K562 (cell line): ENCODE measurements at regions not wholly inside any gene's neighbourhood (a gene's known extent, or its start where the extent isn't known, plus 50 kb on each side); places are given as distances from the start of the nearest gene placed in this dataset.

ENCODE experiments used
- ATAC-seq: fragments of 200-7000 bp; cut with Tn5 transposase; 3 replicates; pipeline ENCODE4 v1.9.1; 2020; ENCODE audit warnings: moderate library complexity
- BruUV-seq: library from RNA; stranded (reverse); fragments of 400-500 nt; replicated peaks from 2 replicates; lab custom pipeline; 2021; lab: Mats Ljungman, UMichigan
- CTCF ChIA-PET: fragments of 300-600 bp; formaldehyde crosslinking; extraction: SDS; loops from one replicate; lab custom pipeline; 2021; ENCODE audit warnings: low intra/inter-chr PET ratio; lab: Yijun Ruan, JAX
- POLR2A ChIA-PET: fragments of 300-600, 350-650 bp; sonication (Branson Sonifier 250); formaldehyde crosslinking; extraction: SDS; loops from one replicate; lab custom pipeline; 2021; ENCODE audit warnings: antibody characterized with exemption, inconsistent platforms; lab: Yijun Ruan, JAX
- DNase-seq, 4 experiments: peaks; one replicate each; pipeline versions ENCODE4 v3.0.0 to v3.0.0-alpha.2; 2011 to 2018; ENCODE audit warnings: low spot score in 3 of 4, mixed read lengths in 3 of 4; ENCODE audit errors: extremely low read depth in 1 of 4
- FAIRE-seq: peaks from 2 replicates; lab custom pipeline; 2011; peaks lifted over from hg19 to GRCh38; lab: Jason Lieb, UNC
- H2AFZ ChIP-seq: 2 replicates; pipeline ENCODE4 v1.6.0; 2011; ENCODE audit warnings: low read depth, low read length, control low read depth, inconsistent platforms
- H3K27ac ChIP-seq: fragments of 200-600 bp; 3 replicates; pipeline ENCODE4 v1.8.0; 2011; ENCODE audit warnings: low read depth, mild to moderate bottlenecking, control low read depth, inconsistent platforms, low read length, moderate library complexity, mixed read lengths; ENCODE audit errors: extremely low read depth
- H3K27me3 ChIP-seq, 2 experiments: fragments of 300-600 bp in 1 of 2; 2 replicates in 1 of 2; 3 replicates in 1 of 2; pipeline versions ENCODE4 v1.6.0 to v1.8.0; 2011; ENCODE audit warnings: inconsistent platforms in 2 of 2, low read length in 2 of 2, mild to moderate bottlenecking in 1 of 2, mixed read lengths in 1 of 2, moderate library complexity in 1 of 2; ENCODE audit not compliant: control insufficient read depth in 2 of 2, insufficient read depth in 2 of 2
- H3K36me3 ChIP-seq: fragments of 300-600 bp; 3 replicates; pipeline ENCODE4 v1.8.0; 2011; ENCODE audit warnings: mild to moderate bottlenecking, low read length, inconsistent platforms; ENCODE audit not compliant: control insufficient read depth, insufficient read depth
- H3K4me1 ChIP-seq, 2 experiments: fragments of 200-600 bp in 1 of 2; replicated peaks in 1 of 2; 2 replicates in 1 of 2; 3 replicates in 1 of 2; pipeline versions ENCODE4 v1.5.1 to v1.8.0; 2011; ENCODE audit warnings: inconsistent platforms in 2 of 2, low read length in 2 of 2, mild to moderate bottlenecking in 1 of 2, mixed read lengths in 1 of 2, moderate library complexity in 1 of 2; ENCODE audit not compliant: control insufficient read depth in 2 of 2, insufficient read depth in 2 of 2
- H3K4me2 ChIP-seq: 2 replicates; pipeline ENCODE4 v1.6.1; 2011; ENCODE audit warnings: low read length, control low read depth, inconsistent platforms, mixed read lengths; ENCODE audit not compliant: insufficient read depth
- H3K4me3 ChIP-seq: fragments of 200-600 bp; sonication (generic), shearing (Covaris generic); 2 replicates; pipeline ENCODE4 v1.5.1; 2016; ENCODE audit warnings: control low read depth, inconsistent platforms
- H3K79me2 ChIP-seq: fragments of 200-600 bp; 3 replicates; pipeline ENCODE4 v1.8.0; 2011; ENCODE audit warnings: low read length, inconsistent platforms; ENCODE audit not compliant: control insufficient read depth, insufficient read depth
- H3K9ac ChIP-seq, 2 experiments: 2 replicates each; pipeline versions ENCODE4 v1.6.0 to v1.6.1; 2011; ENCODE audit warnings: low read depth in 2 of 2, low read length in 2 of 2, control low read depth in 1 of 2, inconsistent platforms in 1 of 2, mild to moderate bottlenecking in 1 of 2, mixed read lengths in 1 of 2; ENCODE audit not compliant: insufficient read depth in 1 of 2
- H3K9me1 ChIP-seq: one replicate; pipeline ENCODE4 v1.6.0; 2011; ENCODE audit warnings: inconsistent platforms, mild to moderate bottlenecking, low read length, moderate library complexity; ENCODE audit not compliant: control insufficient read depth, insufficient read depth
- H3K9me3 ChIP-seq: replicated peaks from 2 replicates; pipeline ENCODE4 v1.5.1; 2011; ENCODE audit warnings: low read depth, low read length, inconsistent platforms; ENCODE audit not compliant: control insufficient read depth, insufficient read depth
- H4K20me1 ChIP-seq: replicated peaks from 2 replicates; pipeline ENCODE4 v1.6.1; 2011; ENCODE audit warnings: low read length, inconsistent platforms, mixed read lengths; ENCODE audit not compliant: control insufficient read depth, insufficient read depth
- CEBPB ChIP-seq: fragments of 450-650 bp; IDR thresholded peaks from 2 replicates; pipeline ENCODE4 v1.6.1; 2016; ENCODE audit warnings: missing genetic modification characterization, missing compliant biosample characterization
- NFYB ChIP-seq: IDR thresholded peaks from 2 replicates; pipeline ENCODE4 v1.6.1; 2011; ENCODE audit warnings: mild to moderate bottlenecking, moderate library complexity; ENCODE audit not compliant: insufficient read length; ENCODE audit errors: extremely low read depth
- PCBP2 ChIP-seq: fragments of 200-400 bp; formaldehyde crosslinking; IDR thresholded peaks from 2 replicates; pipeline ENCODE4 v1.6.1; 2018; ENCODE audit warnings: low read length, low read depth, mild to moderate bottlenecking, moderate library complexity; ENCODE audit not compliant: poor library complexity, severe bottlenecking
- RAD51 ChIP-seq: fragments of 450-650 bp; IDR thresholded peaks from 2 replicates; pipeline ENCODE4 v1.7.1; 2016; ENCODE audit warnings: low read depth, mild to moderate bottlenecking, borderline replicate concordance
- STAT5B ChIP-seq: fragments of 250-450 bp; sonication (Bioruptor Pico); IDR thresholded peaks from 2 replicates; pipeline ENCODE4 v1.8.0; 2021; ENCODE audit warnings: mild to moderate bottlenecking, inconsistent platforms
- USF2 ChIP-seq: sonication (generic); formaldehyde crosslinking; IDR thresholded peaks from 2 replicates; pipeline ENCODE4 v1.5.0; 2020; ENCODE audit warnings: missing genetic modification reagents
- YBX1 ChIP-seq: fragments of 450-650 bp; IDR thresholded peaks from 2 replicates; pipeline ENCODE4 v1.7.1; 2016; ENCODE audit warnings: mild to moderate bottlenecking
- ZNF263 ChIP-seq: sonication (generic); formaldehyde crosslinking; IDR thresholded peaks from 2 replicates; pipeline ENCODE4 v1.8.0; 2022; ENCODE audit warnings: mild to moderate bottlenecking, missing genetic modification reagents, borderline replicate concordance
- WGBS: fragments of 100-300 bp; shearing (Covaris generic); methylation state at CpG from one replicate; pipeline ENCODE4 v1.1.6; 2016; ENCODE audit warnings: low coverage, mixed read lengths; ENCODE audit not compliant: insufficient coverage; ENCODE audit errors: missing lambda C conversion rate; 5-methylcytosine and 5-hydroxymethylcytosine counted together
- in situ Hi-C: fragments of 300-500 bp; cut with MboI; formaldehyde crosslinking; loops from 4 replicates; pipeline ENCODE4 v1.15.0; 2018; ENCODE audit warnings: inconsistent platforms, mixed read lengths
- intact Hi-C: fragments of 100-400 bp; cut with micrococcal nuclease; formaldehyde crosslinking; loops from 2 replicates; pipeline ENCODE4 v1.14.2; 2022
- TF ChIP-seq, protein P1 (sequence below): fragments of 450-650 bp; formaldehyde crosslinking; IDR thresholded peaks from 2 replicates; pipeline ENCODE4 v1.4.0; 2020; ENCODE audit warnings: mild to moderate bottlenecking, moderate library complexity

DNA sequence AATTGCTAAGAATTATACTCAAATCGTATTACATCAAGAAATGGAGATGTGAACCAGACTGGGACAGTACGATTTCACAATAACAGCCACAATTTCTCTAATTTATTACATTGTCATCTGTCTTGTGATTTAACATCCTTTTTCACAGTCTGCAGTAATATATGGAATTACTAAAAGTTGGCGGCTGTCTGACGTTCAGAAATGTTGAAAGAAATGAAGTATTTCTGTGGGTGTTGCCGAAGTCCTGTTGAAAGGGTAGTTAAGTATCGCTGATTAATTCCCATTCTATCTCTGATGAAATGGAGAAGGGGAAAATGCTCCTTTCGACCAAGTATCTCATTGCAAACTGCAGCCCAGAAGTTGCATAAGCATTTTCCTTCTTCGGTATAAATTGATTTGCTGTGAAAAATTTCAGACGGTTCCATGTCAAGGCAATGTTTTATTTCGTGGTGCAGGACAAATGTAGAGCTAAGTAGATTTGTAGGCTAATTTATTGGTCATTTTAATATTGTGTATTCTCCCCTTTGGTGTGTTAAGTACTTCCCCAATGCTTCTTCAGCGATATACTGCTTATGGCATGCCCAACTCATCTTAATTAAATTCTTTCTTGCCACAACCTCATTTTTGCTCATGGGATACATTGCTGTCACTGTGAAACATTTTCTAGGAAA, 775.2 kb upstream of the RBFOX1 start:
- no TSS peak for BruUV-seq
- WGBS: 2% methylated on average over 11 of the region's 11 CpGs

GRCh38 chr16:6549415-6549814, 783.2 kb upstream of the RBFOX1 start:
- intact Hi-C loops: no loop called here
- ChIA-PET POLR2A (no interaction called here), CTCF (no interaction called here)
- Histone ChIP-seq H3K4me3 (no peak overlapping the region), H3K36me3 (no peaks in the 10 kb centered on the region), H3K27ac (no peak overlapping the region), H3K4me1 (no peaks in the 10 kb centered on the region), H3K9me1 (no peaks in the 10 kb centered on the region), H4K20me1 (no peaks in the 10 kb centered on the region), H3K4me2 (no peak overlapping the region), H3K9ac (no peak overlapping the region), H3K79me2 (no peaks in the 10 kb centered on the region), H2AFZ (no peak overlapping the region), H3K27me3 (no peaks in the 10 kb centered on the region), H3K9me3 (no peaks in the 10 kb centered on the region)
- in situ Hi-C loops: no loop called here
- 0% methylated on average over 1 of the region's 1 CpG for WGBS
- BruUV-seq: no TSS peak
- DNase-seq (peak in 3 of 4 experiments; percentile 11 to 31 (median 30)), ATAC-seq (no peak), FAIRE-seq (no peak)
- TF ChIP-seq, protein P1, sequence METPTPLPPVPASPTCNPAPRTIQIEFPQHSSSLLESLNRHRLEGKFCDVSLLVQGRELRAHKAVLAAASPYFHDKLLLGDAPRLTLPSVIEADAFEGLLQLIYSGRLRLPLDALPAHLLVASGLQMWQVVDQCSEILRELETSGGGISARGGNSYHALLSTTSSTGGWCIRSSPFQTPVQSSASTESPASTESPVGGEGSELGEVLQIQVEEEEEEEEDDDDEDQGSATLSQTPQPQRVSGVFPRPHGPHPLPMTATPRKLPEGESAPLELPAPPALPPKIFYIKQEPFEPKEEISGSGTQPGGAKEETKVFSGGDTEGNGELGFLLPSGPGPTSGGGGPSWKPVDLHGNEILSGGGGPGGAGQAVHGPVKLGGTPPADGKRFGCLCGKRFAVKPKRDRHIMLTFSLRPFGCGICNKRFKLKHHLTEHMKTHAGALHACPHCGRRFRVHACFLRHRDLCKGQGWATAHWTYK (CRISPR knock-in tag): no peak
- TF ChIP-seq USF2 (CRISPR knock-in tag) (peak; percentile 46), PCBP2 (peak; percentile 68), STAT5B (CRISPR knock-in tag) (no peak), NFYB (peak; percentile 32), ZNF263 (peak; percentile 81), YBX1 (no peak)

More for the DNA sequence above, 775.2 kb upstream of the RBFOX1 start:
- Histone ChIP-seq H3K4me1 (no peaks in the 10 kb centered on the region), H2AFZ (no peak overlapping the region), H4K20me1 (no peaks in the 10 kb centered on the region), H3K9me3 (no peaks in the 10 kb centered on the region), H3K4me2 (no peak overlapping the region), H3K9me1 (no peaks in the 10 kb centered on the region), H3K9ac (no peak overlapping the region), H3K27ac (no peak overlapping the region), H3K79me2 (no peaks in the 10 kb centered on the region), H3K36me3 (no peaks in the 10 kb centered on the region), H3K27me3 (no peaks in the 10 kb centered on the region; a peak in 1 of 5 replicates), H3K4me3 (no peak overlapping the region)
- intact Hi-C loops (no loop called here), in situ Hi-C loops (no loop called here)
- no peak for DNase-seq
- ChIA-PET POLR2A (no interaction called here), CTCF (no interaction called here)
- no peak for FAIRE-seq
- TF ChIP-seq CEBPB (0 out of 2 replicates have a peak, but pooled peaks have one; percentile 44), RAD51 (no peak)
- ATAC-seq: no peak
